ENCODE measurements at regions not wholly inside any gene's neighbourhood (a gene's known extent, or its start where the extent isn't known, plus 50 kb on each side); places are given as distances from the start of the nearest gene placed in this dataset.

DNA sequence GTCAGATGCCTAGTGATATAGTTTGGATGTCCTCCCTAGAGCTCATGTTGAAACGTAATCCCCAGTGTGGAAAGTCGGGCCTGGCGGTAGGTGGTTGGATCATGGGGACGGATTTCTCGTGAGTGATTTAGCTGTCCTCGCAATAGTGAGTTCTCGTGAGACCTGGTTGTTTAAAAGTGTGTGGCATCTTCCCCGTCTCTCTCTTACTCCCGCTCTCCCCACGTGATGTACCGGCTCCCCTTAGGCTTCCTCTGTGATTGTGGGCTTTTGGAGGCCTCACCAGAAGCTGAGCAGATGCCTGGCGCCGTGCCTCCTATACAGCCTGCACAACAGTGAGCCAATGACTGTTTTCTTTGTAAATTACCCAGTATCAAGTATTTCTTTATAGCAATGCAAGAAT is 264.5 kb downstream of the TTLL7 start:
- DNase-seq (ENCODE audit: low spot score in 2 of 2, unreplicated experiment in 2 of 2), result no peak
- Mint-ChIP-seq H3K4me3 (no peak overlapping the region), H3K9me3 (no peaks in the 10 kb centered on the region), H3K27ac (no peak overlapping the region), H3K4me1 (no peaks in the 10 kb centered on the region), H3K27me3 (ENCODE audit: low read depth) (no peaks in the 10 kb centered on the region), H3K36me3 (no peaks in the 10 kb centered on the region)
- TF ChIP-seq, protein P1, sequence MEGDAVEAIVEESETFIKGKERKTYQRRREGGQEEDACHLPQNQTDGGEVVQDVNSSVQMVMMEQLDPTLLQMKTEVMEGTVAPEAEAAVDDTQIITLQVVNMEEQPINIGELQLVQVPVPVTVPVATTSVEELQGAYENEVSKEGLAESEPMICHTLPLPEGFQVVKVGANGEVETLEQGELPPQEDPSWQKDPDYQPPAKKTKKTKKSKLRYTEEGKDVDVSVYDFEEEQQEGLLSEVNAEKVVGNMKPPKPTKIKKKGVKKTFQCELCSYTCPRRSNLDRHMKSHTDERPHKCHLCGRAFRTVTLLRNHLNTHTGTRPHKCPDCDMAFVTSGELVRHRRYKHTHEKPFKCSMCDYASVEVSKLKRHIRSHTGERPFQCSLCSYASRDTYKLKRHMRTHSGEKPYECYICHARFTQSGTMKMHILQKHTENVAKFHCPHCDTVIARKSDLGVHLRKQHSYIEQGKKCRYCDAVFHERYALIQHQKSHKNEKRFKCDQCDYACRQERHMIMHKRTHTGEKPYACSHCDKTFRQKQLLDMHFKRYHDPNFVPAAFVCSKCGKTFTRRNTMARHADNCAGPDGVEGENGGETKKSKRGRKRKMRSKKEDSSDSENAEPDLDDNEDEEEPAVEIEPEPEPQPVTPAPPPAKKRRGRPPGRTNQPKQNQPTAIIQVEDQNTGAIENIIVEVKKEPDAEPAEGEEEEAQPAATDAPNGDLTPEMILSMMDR (IDR thresholded peaks at IDR 0.05; ENCODE audit: unreplicated experiment), result no peak

DNA sequence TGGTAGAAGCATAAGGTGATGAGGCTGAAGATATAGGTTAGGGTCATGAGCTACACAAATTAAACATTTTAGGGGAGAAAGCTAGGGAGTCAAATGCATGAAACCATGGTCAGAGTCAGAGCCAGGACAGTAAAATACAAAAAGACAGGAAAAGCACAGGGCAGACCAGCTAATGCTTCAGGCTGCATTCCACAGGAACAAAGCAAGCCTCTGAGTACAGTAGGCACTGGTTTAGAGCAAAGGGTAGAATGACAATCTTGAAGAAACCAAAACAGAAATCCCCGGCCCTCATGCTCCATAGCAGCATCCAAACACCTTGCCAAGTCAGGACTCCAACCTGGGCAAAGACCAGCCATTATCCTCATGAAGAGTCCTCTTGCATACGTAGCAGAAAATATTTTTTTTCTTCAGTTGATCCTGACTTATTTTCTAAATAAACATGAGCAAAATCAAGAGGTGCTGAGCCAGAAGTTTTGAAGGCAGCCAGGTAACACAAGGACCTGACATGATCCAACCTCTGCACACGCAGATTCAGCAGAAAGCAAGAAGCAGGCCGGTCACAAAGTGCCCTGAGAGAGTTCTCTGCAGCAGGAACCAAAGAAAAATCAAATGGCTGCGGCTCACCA is 273.1 kb downstream of the TTLL7 start:
- Mint-ChIP-seq H3K27ac (no peak overlapping the region), H3K9me3 (no peaks in the 10 kb centered on the region), H3K4me3 (no peak overlapping the region), H3K4me1 (no peaks in the 10 kb centered on the region), H3K27me3 (ENCODE audit: low read depth) (no peaks in the 10 kb centered on the region), H3K36me3 (no peaks in the 10 kb centered on the region)
- DNase-seq (ENCODE audit: low spot score in 2 of 2, unreplicated experiment in 2 of 2), result no peak
- TF ChIP-seq, protein P1 (IDR thresholded peaks at IDR 0.05; ENCODE audit: unreplicated experiment), result no peak

DNA sequence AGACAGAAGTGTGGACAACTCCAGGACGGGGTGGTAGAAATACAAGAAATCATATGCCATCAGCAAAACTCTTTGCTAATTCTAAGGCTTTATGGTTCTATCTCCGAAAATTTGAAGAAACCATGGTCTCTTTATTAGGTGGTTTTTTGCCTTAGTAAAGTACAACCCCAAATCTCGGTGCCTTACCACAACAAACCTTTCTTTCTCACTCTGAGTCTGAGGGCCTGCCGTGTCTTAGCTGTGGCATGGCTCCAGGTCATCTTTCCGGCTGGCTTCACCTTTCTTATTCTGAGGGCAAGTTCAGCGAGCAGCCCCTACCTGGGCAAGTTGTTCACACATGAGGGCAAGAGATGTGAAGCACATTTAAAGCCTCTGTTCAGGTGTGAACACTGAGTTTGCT is 280.6 kb downstream of the TTLL7 start:
- no peak overlapping the region for H3K4me3 Mint-ChIP-seq
- no peak overlapping the region for H3K27ac Mint-ChIP-seq
- H3K4me1 Mint-ChIP-seq, result no peaks in the 10 kb centered on the region
- no peaks in the 10 kb centered on the region for H3K36me3 Mint-ChIP-seq
- H3K27me3 Mint-ChIP-seq (ENCODE audit: low read depth), result no peaks in the 10 kb centered on the region
- TF ChIP-seq, protein P1 (IDR thresholded peaks at IDR 0.05; ENCODE audit: unreplicated experiment), result no peak
- H3K9me3 Mint-ChIP-seq, result peaks cover 4% of the 10 kb centered on the region
- no peak for DNase-seq (ENCODE audit: low spot score in 2 of 2, unreplicated experiment in 2 of 2)

DNA sequence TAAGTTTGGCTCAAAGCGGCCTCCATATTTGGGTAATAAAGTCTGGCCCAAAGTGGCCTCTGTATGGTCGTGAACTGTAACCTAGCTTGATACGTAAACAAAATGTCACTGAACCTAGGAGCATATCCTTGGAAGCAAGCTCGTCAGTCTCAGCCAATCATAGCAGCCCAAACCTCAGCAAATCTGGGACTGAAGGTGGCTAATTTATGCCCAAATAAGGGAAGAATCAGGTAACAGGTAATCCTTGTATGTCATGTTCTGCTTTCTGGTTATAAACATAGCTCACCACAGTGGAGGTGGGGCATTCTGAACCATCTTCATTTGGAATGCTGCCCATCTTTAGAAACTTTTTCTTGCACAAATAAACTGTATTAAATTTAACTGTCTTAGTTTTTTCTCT is 281.1 kb downstream of the TTLL7 start:
- Mint-ChIP-seq H3K27me3 (ENCODE audit: low read depth) (no peaks in the 10 kb centered on the region), H3K36me3 (no peaks in the 10 kb centered on the region), H3K27ac (no peak overlapping the region), H3K9me3 (peaks cover 4% of the 10 kb centered on the region), H3K4me3 (no peak overlapping the region), H3K4me1 (no peaks in the 10 kb centered on the region)
- TF ChIP-seq, protein P1 (IDR thresholded peaks at IDR 0.05; ENCODE audit: unreplicated experiment), result no peak
- no peak for DNase-seq (ENCODE audit: low spot score in 2 of 2, unreplicated experiment in 2 of 2)

DNA sequence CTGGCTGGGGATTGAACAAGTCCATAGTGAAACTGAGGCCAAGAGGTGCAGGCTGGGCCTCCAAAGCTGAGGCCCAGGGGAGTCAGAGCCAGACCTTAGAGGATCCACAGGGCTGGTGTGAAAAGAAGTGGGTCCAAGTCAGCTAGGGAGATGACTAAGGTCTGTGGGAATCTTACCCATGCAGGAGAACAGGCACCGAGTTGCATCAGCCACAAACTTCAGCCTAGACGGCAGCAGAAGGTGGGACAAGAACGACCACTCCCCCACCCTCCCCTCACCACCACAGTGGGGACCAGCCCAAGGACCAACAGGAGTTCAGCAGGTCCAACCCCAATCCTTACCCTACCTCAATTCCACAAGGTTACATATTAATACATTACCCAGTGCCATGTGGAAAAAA is 282.3 kb downstream of the TTLL7 start:
- Mint-ChIP-seq H3K4me1 (no peaks in the 10 kb centered on the region), H3K9me3 (peaks cover 4% of the 10 kb centered on the region), H3K27ac (no peak overlapping the region), H3K36me3 (no peaks in the 10 kb centered on the region), H3K4me3 (no peak overlapping the region), H3K27me3 (ENCODE audit: low read depth) (no peaks in the 10 kb centered on the region)
- TF ChIP-seq, protein P1 (IDR thresholded peaks at IDR 0.05; ENCODE audit: unreplicated experiment), result no peak
- no peak for DNase-seq (ENCODE audit: low spot score in 2 of 2, unreplicated experiment in 2 of 2)

DNA sequence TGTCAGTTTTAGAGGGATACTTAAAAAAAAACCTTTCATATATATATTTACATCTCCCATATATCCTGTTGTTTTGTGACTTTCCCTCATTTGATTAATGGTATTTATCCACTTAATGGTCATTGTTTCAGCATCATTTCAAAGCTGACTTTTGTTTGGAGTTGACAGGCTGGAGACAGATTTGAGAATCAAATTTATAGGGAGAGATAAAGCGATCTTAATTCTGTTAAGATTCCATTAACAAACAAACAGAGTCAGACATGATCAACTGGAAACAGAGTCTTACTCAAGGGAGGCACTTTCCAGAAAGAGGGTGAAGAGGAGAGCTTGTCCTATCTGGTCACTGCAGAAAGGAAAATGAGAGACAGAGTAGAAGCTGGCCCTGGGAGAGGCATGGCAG is 283.4 kb downstream of the TTLL7 start:
- Mint-ChIP-seq H3K9me3 (peaks cover 4% of the 10 kb centered on the region), H3K27ac (no peak overlapping the region), H3K27me3 (ENCODE audit: low read depth) (no peaks in the 10 kb centered on the region), H3K36me3 (no peaks in the 10 kb centered on the region), H3K4me1 (no peaks in the 10 kb centered on the region), H3K4me3 (no peak overlapping the region)
- TF ChIP-seq, protein P1 (IDR thresholded peaks at IDR 0.05; ENCODE audit: unreplicated experiment), result no peak
- no peak for DNase-seq (ENCODE audit: low spot score in 2 of 2, unreplicated experiment in 2 of 2)
